Natural killer cell (primary cell): ENCODE measurements at regions not wholly inside any gene's neighbourhood (a gene's known extent, or its start where the extent isn't known, plus 50 kb on each side); places are given as distances from the start of the nearest gene placed in this dataset.

ENCODE experiments used
- ATAC-seq, 3 donors: fragments of 150-1000 bp in 2 of 3; fragments of 200-7000 bp in 1 of 3; cut with Tn5 transposase; 1 replicate in 1 of 3; 2 replicates in 2 of 3; pipeline ENCODE4 v1.10.0; 2021; ENCODE audit warnings: mild to moderate bottlenecking in 2 of 3, moderate library complexity in 2 of 3
- DNase-seq, 2 donors: peaks; one replicate each; pipeline versions ENCODE4 v3.0.0 to v3.0.0-alpha.2; 2013 to 2021; ENCODE audit warnings: mixed read lengths in 1 of 2
- H3K27ac ChIP-seq: one replicate; pipeline ENCODE4 v1.5.1; 2013; ENCODE audit warnings: mild to moderate bottlenecking, low read length
- H3K27me3 ChIP-seq: one replicate; pipeline ENCODE4 v1.6.1; 2013; ENCODE audit warnings: low read length; ENCODE audit not compliant: control insufficient read depth, insufficient read depth
- H3K36me3 ChIP-seq: one replicate; pipeline ENCODE4 v1.6.1; 2013; ENCODE audit warnings: low read length; ENCODE audit not compliant: control insufficient read depth, insufficient read depth
- H3K4me1 ChIP-seq: one replicate; pipeline ENCODE4 v1.6.1; 2013; ENCODE audit warnings: low read length; ENCODE audit not compliant: control insufficient read depth, insufficient read depth
- H3K4me3 ChIP-seq: one replicate; pipeline ENCODE4 v1.5.1; 2013; ENCODE audit warnings: low read length
- H3K9me3 ChIP-seq: one replicate; pipeline ENCODE4 v1.6.1; 2013; ENCODE audit warnings: low read length; ENCODE audit not compliant: control insufficient read depth, insufficient read depth
- H3K27ac Mint-ChIP-seq, 2 donors: one replicate each; pipeline ENCODE4 v1.8.0; 2022; ENCODE audit warnings: mild to moderate bottlenecking in 2 of 2, mixed read lengths in 2 of 2, moderate library complexity in 1 of 2
- H3K27me3 Mint-ChIP-seq, 2 donors: one replicate each; pipeline ENCODE4 v1.8.0; 2022; ENCODE audit warnings: low read depth in 2 of 2, mixed read lengths in 2 of 2
- H3K36me3 Mint-ChIP-seq: one replicate; pipeline ENCODE4 v1.8.0; 2022; ENCODE audit warnings: mixed read lengths
- H3K4me1 Mint-ChIP-seq, 2 donors: one replicate each; pipeline ENCODE4 v1.8.0; 2022; ENCODE audit warnings: mixed read lengths in 2 of 2
- H3K4me3 Mint-ChIP-seq: one replicate; pipeline ENCODE4 v1.8.0; 2022; ENCODE audit warnings: mild to moderate bottlenecking, moderate library complexity, mixed read lengths
- H3K9me3 Mint-ChIP-seq, 2 donors: one replicate each; pipeline ENCODE4 v1.8.0; 2022; ENCODE audit warnings: mixed read lengths in 2 of 2
- CTCF ChIP-seq: fragments of 200-600 bp; IDR thresholded peaks from one replicate; pipeline ENCODE4 v1.8.0; 2022; ENCODE audit warnings: antibody characterized with exemption
- WGBS: methylation state at CpG from one replicate; pipeline ENCODE4 v1.1.7; 2013; ENCODE audit warnings: missing lambda C conversion rate; ENCODE audit not compliant: insufficient coverage; 5-methylcytosine and 5-hydroxymethylcytosine counted together
- intact Hi-C: fragments of 100-400 bp; cut with micrococcal nuclease; formaldehyde crosslinking; loops from one replicate; pipeline ENCODE4 v1.14.2; 2022

- Histone ChIP-seq H3K4me1 (no peaks in the 10 kb centered on the region), H3K36me3 (no peaks in the 10 kb centered on the region), H3K27me3 (no peaks in the 10 kb centered on the region), H3K27ac (no peak overlapping the region), H3K4me3 (no peak overlapping the region), H3K9me3 (no peaks in the 10 kb centered on the region)
- no peak overlapping the region for H3K4me3 Mint-ChIP-seq
- H3K9me3 Mint-ChIP-seq = no peaks in the 10 kb centered on the region
- H3K27ac Mint-ChIP-seq = no peak overlapping the region
- no peaks in the 10 kb centered on the region for H3K27me3 Mint-ChIP-seq
- intact Hi-C loops = no loop called here
- H3K4me1 Mint-ChIP-seq = no peaks in the 10 kb centered on the region
- no peak for DNase-seq
- WGBS = 94% methylated on average over 2 of the region's 4 CpGs
- no peak for ATAC-seq
- H3K36me3 Mint-ChIP-seq = no peaks in the 10 kb centered on the region
- TF ChIP-seq CTCF = no peak
These were observed 314.4 kb downstream of the DRD1 start for GRCh38 chr5:175129619-175130018.

GRCh38 chr5:175129121-175129520 lies 314.9 kb downstream of the DRD1 start:
- H3K4me1 Mint-ChIP-seq = no peaks in the 10 kb centered on the region
- no peak overlapping the region for H3K27ac Mint-ChIP-seq
- WGBS = 64% methylated on average over 4 of the region's 4 CpGs

GRCh38 chr5:175124821-175125220 lies 319.2 kb downstream of the DRD1 start:
- no peaks in the 10 kb centered on the region for H3K9me3 Mint-ChIP-seq
- H3K4me1 ChIP-seq = no peaks in the 10 kb centered on the region

More at GRCh38 chr5:175129121-175129520, 314.9 kb downstream of the DRD1 start:
- no peak for DNase-seq
- H3K4me3 ChIP-seq = no peak overlapping the region
- no peak overlapping the region for H3K4me3 Mint-ChIP-seq
- no peaks in the 10 kb centered on the region for H3K36me3 Mint-ChIP-seq
- intact Hi-C loops = no loop called here
- H3K27me3 ChIP-seq = no peaks in the 10 kb centered on the region
- H3K27ac ChIP-seq = no peak overlapping the region
- H3K4me1 ChIP-seq = no peaks in the 10 kb centered on the region
- TF ChIP-seq CTCF = no peak
- H3K9me3 Mint-ChIP-seq = no peaks in the 10 kb centered on the region
- no peaks in the 10 kb centered on the region for H3K9me3 ChIP-seq
- H3K27me3 Mint-ChIP-seq = no peaks in the 10 kb centered on the region
- no peaks in the 10 kb centered on the region for H3K36me3 ChIP-seq
- ATAC-seq = no peak

More at GRCh38 chr5:175124821-175125220, 319.2 kb downstream of the DRD1 start:
- ATAC-seq (no peak), DNase-seq (no peak)
- no peaks in the 10 kb centered on the region for H3K4me1 Mint-ChIP-seq
- no peak overlapping the region for H3K27ac Mint-ChIP-seq
- WGBS = 87% methylated on average over 5 of the region's 5 CpGs
- TF ChIP-seq CTCF = no peak
- H3K4me3 Mint-ChIP-seq = no peak overlapping the region
- no peaks in the 10 kb centered on the region for H3K27me3 ChIP-seq
- intact Hi-C loops = no loop called here
- H3K4me3 ChIP-seq = no peak overlapping the region
- no peaks in the 10 kb centered on the region for H3K36me3 ChIP-seq
- no peaks in the 10 kb centered on the region for H3K9me3 ChIP-seq
- no peak overlapping the region for H3K27ac ChIP-seq
- H3K27me3 Mint-ChIP-seq = no peaks in the 10 kb centered on the region
- H3K36me3 Mint-ChIP-seq = no peaks in the 10 kb centered on the region
